Dermis blood vessel endothelial cell (primary cell): ENCODE measurements at regions not wholly inside any gene's neighbourhood (a gene's known extent, or its start where the extent isn't known, plus 50 kb on each side); places are given as distances from the start of the nearest gene placed in this dataset.

Experiments
- DNase-seq: peaks from one replicate; pipeline ENCODE4 v3.0.0; 2010

- DNase-seq = no peak
Observed at GRCh38 chr7:118298771-118299170, 74.3 kb downstream of the ANKRD7 start.

- DNase-seq = no peak
Observed at GRCh38 chr7:118300177-118300576, 75.7 kb downstream of the ANKRD7 start.

GRCh38 chr7:118304100-118304499, 79.6 kb downstream of the ANKRD7 start:
- DNase-seq = no peak

GRCh38 chr7:118305671-118306070, 81.2 kb downstream of the ANKRD7 start:
- no peak for DNase-seq

- no peak for DNase-seq
Observed at GRCh38 chr7:118306771-118307170, 82.3 kb downstream of the ANKRD7 start.

- no peak for DNase-seq
Observed at GRCh38 chr7:118311121-118311836, 86.8 kb downstream of the ANKRD7 start.

- no peak for DNase-seq
Observed at GRCh38 chr7:118312051-118312450, 87.5 kb downstream of the ANKRD7 start.

GRCh38 chr7:118312966-118313365, 88.5 kb downstream of the ANKRD7 start:
- no peak for DNase-seq

GRCh38 chr7:118324790-118325449, 100.4 kb downstream of the ANKRD7 start:
- DNase-seq = no peak

GRCh38 chr7:118325450-118325808, 100.9 kb downstream of the ANKRD7 start:
- DNase-seq = no peak

- no peak for DNase-seq
Observed at GRCh38 chr7:118327174-118327573, 102.7 kb downstream of the ANKRD7 start.

- DNase-seq = no peak
Observed at GRCh38 chr7:118328505-118329211, 104.2 kb downstream of the ANKRD7 start.

- no peak for DNase-seq
Observed at GRCh38 chr7:118330388-118330787, 105.9 kb downstream of the ANKRD7 start.

- DNase-seq = no peak
Observed at GRCh38 chr7:118346748-118347147, 122.2 kb downstream of the ANKRD7 start.

GRCh38 chr7:118349604-118350003, 125.1 kb downstream of the ANKRD7 start:
- no peak for DNase-seq

- no peak for DNase-seq
Observed at GRCh38 chr7:118350260-118350659, 125.8 kb downstream of the ANKRD7 start.

- no peak for DNase-seq
Observed at GRCh38 chr7:118352867-118353453, 128.5 kb downstream of the ANKRD7 start.

GRCh38 chr7:118366363-118366762, 141.9 kb downstream of the ANKRD7 start:
- no peak for DNase-seq

GRCh38 chr7:118368958-118369357, 144.5 kb downstream of the ANKRD7 start:
- no peak for DNase-seq

- DNase-seq = no peak
Observed at GRCh38 chr7:118369987-118370386, 145.5 kb downstream of the ANKRD7 start.

- no peak for DNase-seq
Observed at GRCh38 chr7:118372530-118372929, 148.0 kb downstream of the ANKRD7 start.

- no peak for DNase-seq
Observed at GRCh38 chr7:118389629-118390028, 165.1 kb downstream of the ANKRD7 start.

GRCh38 chr7:118404211-118404610, 179.7 kb downstream of the ANKRD7 start:
- DNase-seq = no peak

GRCh38 chr7:118418433-118418832, 193.9 kb downstream of the ANKRD7 start:
- no peak for DNase-seq
